ENCODE measurements at regions not wholly inside any gene's neighbourhood (a gene's known extent, or its start where the extent isn't known, plus 50 kb on each side); places are given as distances from the start of the nearest gene placed in this dataset.

- no peak for TF ChIP-seq CTCF (IDR thresholded peaks at IDR 0.05 in 2 of 3, conservative IDR thresholded peaks at IDR 0.05 in 1 of 3; ENCODE audit: borderline replicate concordance in 1 of 3, insufficient read depth in 1 of 3, low read depth in 2 of 3, low read length in 2 of 3)
- no peak for TF ChIP-seq EZH2 (IDR thresholded peaks at IDR 0.05)
- TF ChIP-seq ZBTB33 (IDR thresholded peaks at IDR 0.05; ENCODE audit: extremely low read depth, insufficient replicate concordance, low read length): no peak
- no peak for TF ChIP-seq MAX (IDR thresholded peaks at IDR 0.05)
- no peak for TF ChIP-seq POLR2A (IDR thresholded peaks at IDR 0.05; ENCODE audit: borderline replicate concordance, extremely low read depth, insufficient read depth, insufficient read length)
- TF ChIP-seq CEBPB (IDR thresholded peaks at IDR 0.05; ENCODE audit: low read depth): no peak
- TF ChIP-seq EGR1 (IDR thresholded peaks at IDR 0.05; ENCODE audit: low read depth): no peak
- no peak for TF ChIP-seq EZH2phosphoT487 (IDR thresholded peaks at IDR 0.05; ENCODE audit: borderline replicate concordance)
- no peak for TF ChIP-seq JUND (IDR thresholded peaks at IDR 0.05)
- TF ChIP-seq POLR2AphosphoS5 (IDR thresholded peaks at IDR 0.05; ENCODE audit: low read depth, low read length): no peak
- no peak for TF ChIP-seq ATF3 (IDR thresholded peaks at IDR 0.05)
These were observed 97.7 kb upstream of the CTDP1 start for GRCh38 chr18:79581911-79582310.
